Posterior vena cava (tissue), 2 donors: ENCODE measurements at regions not wholly inside any gene's neighbourhood (a gene's known extent, or its start where the extent isn't known, plus 50 kb on each side); places are given as distances from the start of the nearest gene placed in this dataset.
A peak's percentile ranks its signal among the peaks of the same experiment; 100 is the strongest.

ENCODE experiments used
- DNase-seq: peaks from one replicate; pipeline ENCODE4 v3.0.0-alpha.2; 2020; ENCODE audit warnings: low spot score
- intact Hi-C, 2 donors: fragments of 100-400 bp; cut with DNase I; formaldehyde crosslinking; loops; one replicate each; pipeline versions ENCODE4 v1.14.1 to v1.14.2; 2022 to 2023
- donor health status: DM: yes; HTN: yes; CAD: no.
- donor health status: DM: yes; HTN: yes; CAD: no.

DNA sequence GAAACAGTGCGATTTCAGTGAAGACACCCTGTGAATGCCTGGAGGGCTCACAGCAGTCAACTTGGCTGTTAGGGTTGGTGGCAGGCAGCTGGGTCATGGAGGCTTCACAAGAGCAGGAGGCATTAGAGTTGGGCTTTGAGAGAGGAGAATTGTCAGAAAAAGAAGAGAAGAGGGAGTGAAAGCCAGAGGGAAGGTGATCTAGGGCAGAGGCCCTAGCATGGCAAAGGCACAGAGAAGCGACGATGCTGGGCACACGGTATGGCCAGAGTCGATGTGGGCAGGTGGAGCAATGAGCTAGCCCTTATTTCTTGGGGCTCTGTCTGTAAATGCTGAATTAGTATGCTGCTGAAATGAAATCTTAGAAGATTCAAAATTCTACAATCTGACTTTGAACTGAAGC lies 52.6 kb upstream of the OLFM4 start:
- no peak for DNase-seq
- intact Hi-C loops: no loop called here

DNA sequence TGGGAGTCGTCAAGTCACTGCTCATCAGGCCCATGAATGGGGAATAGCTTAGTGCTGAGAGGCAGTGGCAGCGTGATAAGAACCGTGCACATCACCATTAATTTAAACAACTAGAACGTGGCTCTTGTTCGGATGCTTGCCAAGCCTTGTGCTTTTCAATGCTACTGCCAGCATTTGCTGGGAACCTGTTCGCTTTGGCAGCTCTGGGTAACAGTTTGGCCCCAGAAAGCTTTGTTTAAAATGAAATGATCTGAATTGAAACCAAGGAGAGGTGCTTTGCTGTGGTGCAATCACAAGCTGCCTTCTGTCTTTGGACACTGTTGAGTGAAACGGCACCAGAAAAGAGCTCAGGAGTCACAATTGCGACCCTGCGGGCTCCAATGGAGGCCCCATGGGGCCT lies 53.5 kb upstream of the OLFM4 start:
- no peak for DNase-seq
- intact Hi-C loops: no loop called here

DNA sequence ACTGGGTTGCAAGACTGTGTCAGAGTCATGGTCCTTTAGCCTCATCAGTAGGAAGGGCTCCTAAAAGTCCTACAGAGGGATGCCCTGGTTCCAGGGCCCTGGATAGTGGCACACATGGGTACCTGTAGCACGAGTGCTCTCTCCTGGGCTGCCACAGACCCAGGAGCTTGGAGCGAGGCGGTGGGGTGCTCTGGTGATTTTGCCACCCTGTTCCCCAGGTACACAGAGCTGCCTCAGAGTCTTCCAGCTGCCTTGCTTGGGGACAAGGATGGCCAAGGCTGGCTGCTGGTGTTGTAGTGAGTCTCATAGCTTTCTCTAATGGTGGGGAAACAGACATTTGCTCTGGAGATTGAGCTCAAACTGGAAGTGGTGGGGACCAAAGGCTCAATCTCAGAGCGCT lies 53.9 kb upstream of the OLFM4 start:
- DNase-seq: no peak
- intact Hi-C loops: no loop called here

DNA sequence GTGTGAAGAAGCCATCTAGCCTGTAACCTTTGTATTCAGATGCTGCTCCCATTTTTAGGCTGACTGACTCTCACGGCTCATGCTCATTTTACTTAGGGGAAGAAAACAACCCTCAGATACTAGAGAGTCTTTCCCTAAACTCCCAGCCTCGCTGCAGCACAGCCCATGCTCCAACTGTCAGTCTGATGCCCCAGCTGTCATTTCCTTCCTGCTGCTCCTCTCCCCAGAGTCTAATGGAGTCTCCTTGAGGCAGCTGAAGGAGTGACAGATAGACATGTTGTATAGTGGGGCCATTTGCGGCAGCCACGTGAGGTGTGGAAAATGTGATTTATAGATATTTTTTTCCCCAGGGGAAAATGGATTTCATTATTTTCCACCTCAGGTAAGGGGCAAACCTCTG lies 59.2 kb upstream of the OLFM4 start:
- no peak for DNase-seq
- intact Hi-C loops: loop anchor here in 1 of 2 donors (10.0 kb wide), 1 partner anchor 115 kb away; no protein-coding TSS in a partner anchor

DNA sequence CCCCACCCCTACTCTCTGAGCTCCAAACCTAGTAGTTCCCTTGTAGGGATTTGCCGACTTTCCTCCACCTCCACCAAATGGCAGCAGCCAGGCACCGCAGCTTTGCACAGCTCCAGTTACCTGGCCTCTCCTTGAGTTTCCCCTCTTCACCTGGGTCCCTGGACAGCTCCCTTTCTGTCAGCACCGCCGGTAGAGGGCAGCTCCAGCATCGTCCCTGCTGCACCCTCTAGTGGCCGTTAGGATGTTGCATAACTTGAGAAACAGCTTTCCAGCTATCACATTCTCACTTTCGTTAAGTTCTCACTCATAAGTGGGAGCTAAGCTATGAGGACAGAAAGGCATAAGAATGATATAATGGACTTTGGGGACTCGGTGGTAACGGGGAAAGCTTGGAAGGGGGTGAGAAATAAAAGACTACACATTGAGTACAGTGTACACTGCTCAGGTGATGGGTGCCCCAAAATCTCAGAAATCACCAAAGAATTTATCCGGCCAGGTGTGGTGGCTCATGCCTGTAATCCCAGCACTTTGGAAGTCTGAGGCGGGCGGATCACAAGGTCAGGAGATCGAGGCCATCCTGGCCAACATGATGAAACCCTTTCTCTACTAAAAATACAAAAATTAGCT lies 60.4 kb upstream of the OLFM4 start:
- intact Hi-C loops: loop anchor here in 1 of 2 donors (10.0 kb wide), 1 partner anchor 113 kb away; no protein-coding TSS in a partner anchor
- peak; percentile 87 for DNase-seq

DNA sequence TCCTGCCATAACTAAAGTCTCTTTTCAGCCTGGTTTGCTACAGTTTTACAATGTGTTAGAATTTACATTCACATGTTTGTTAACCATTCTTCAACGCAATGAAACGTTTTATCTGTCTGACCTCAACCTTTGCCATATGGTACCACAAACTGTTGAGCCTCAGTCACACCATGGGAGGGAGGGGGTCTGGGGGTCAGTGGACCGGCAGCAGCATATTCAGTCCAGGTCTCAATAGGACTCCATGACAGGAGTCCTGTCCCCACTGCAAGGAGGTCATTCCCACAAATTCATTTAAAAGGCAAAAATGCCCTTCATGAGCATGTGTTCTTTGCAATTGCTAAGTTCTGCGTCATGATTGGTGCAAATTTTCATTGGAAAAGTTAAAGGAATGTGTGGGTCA lies 66.6 kb upstream of the OLFM4 start:
- intact Hi-C loops: loop anchor here in 1 of 2 donors (10.0 kb wide), 1 partner anchor 107 kb away; no protein-coding TSS in a partner anchor
- DNase-seq: no peak

DNA sequence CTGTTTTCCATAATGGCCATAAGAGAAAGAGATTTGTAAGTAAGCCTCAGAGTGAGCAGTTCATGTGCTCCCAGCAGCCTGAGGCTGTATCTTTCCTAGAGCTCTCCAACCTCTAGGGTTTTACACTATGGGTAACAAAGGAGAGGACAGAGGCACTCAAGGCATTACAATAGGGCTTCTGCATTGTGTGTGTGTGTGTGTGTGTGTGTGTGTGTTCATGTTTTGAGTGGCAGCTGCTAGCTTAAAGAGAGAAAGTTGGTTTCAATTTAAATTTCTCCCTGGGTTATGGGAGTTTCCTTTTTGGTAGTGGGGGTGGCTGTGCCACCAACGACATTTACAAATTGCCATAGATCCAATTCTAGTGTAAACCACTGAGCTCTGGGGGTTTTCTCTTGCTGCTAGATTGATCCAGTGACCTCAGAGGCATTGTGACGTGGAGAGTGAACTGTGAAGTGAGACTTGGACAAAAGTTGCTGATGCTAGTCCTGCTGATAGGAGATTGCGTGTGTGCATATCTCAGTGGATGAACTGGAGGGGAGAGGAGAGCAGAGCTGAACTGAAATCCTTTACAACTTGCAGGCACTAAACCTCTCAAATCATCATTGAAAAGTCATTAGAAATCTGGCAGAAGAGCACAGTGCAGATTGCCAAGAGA lies 67.2 kb upstream of the OLFM4 start:
- no peak for DNase-seq
- intact Hi-C loops: loop anchor here in 1 of 2 donors (10.0 kb wide), 1 partner anchor 107 kb away; no protein-coding TSS in a partner anchor

DNA sequence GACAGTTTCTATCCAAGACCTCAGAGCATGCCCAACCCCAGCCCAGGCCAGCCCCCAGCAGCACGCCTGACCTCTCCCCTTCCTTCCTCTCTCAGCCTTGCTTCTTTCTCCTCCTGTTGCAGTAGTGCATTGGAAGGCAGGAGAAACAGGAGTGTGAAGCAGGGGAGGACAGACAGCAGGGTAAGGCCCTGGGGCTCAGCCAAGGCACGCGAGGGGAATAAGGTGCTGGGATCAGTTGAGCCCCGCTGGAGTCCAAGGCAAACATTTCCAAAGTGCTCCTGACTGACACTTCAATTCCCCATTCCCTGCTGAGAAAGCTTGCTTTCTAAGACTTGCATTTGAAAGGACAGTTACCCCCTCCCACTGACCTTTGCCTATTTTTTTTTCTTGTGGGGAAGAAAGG lies 73.1 kb upstream of the OLFM4 start:
- DNase-seq: no peak
- intact Hi-C loops: no loop called here

DNA sequence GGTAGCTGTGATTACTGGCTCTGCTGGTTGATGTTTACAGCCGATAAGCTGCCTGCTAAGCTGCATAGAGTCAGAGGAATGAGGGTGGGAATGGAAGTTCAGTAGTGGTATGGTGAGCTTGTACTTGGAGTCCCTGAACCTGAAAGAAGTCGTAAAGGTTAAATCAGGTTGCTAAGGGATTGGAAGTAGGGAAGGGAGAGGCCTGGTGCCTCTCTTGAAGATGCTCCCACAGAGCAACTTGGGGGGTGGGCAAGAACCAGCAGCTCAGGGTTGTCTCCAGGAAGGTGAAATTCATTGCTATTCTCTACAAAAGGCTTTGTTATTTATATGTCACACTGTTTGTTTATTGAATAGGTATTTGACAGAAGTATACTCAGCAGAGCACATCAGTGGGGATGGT lies 73.8 kb upstream of the OLFM4 start:
- no peak for DNase-seq
- intact Hi-C loops: no loop called here

DNA sequence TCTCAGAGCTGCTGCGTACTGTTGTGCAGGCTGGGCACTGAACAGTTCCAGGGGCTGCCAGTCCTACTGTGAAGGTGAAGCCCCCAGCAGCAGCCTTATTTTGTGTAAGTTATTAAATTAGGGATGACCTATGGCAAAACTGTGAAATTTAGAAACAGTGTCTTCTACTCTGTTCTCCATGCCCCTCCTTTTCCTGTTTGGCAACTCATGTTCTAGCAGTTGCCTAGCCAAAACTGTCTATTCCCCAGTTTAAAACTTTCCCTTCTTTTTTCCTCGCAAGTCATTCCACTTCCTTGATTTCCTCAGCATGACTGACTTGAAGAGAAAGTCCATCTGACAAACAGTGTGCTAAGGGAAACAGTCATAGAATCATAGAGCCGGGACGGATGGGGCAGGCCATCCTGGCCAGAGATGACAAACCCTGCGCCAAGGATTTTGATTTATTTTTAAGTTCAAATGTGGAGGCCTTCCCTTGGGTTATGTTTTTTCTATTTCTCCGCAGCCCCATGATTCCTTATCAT lies 78.1 kb upstream of the OLFM4 start:
- DNase-seq: no peak
- intact Hi-C loops: no loop called here

DNA sequence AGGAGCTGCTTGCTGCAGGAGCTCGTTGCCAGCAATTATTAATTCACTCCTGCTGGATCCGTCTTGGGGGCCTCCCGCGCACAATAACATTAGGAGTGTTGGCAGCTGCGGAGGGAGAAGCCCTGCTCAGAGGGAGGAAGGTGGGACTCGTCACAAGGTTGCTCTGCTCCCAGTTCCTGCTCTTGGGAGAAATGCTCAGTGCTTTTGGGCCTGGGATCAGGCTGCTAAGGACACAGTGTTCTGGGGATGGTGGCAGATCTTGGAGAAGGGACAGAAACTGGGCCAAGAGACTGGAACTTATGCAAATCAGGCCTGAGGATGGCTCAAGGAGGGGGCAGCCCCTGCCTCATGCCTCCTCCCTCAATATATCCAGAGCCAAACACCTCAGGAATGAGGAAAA lies 78.9 kb upstream of the OLFM4 start:
- no peak for DNase-seq
- intact Hi-C loops: no loop called here

DNA sequence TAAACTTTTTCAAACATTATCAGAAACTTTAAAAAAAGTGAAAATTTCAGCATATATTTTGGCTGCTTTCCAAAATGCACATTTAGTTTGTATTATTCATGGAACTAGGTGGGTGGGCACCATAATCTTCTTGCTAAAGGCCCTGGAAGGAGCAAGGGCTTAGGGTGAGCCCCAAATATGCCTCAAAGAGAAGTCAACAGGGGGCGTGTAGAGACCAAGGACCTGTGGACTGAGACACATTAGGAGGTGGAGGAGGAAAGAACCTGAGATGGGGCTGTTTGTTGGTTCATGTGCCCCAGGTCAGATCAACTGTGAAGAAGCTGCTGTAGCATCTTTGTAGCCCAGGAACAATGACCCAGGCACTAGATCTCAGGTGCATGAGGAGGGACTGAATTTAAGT lies 79.6 kb upstream of the OLFM4 start:
- intact Hi-C loops: no loop called here
- DNase-seq: no peak

DNA sequence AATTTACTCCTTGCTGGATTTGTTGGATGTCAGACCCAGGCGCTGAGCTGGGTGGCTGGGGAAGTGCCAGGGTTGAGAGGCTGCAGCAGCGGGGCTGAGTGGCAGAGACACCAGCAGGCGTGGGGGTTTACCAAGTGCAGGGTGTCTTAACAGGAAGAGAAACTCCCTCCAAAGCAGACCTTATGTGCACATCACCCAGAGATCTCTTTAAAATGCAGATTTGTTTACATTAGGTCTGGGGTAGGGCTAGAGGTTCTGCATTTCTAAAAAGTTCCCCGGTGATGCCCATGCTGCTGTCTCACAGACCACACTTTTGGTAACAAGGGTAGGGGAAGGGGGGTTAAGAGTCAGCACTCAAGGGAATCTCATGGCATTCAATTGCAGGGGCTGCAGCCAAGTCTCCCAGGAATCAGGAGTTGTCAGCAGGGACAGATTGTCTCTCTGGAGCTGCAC lies 80.7 kb upstream of the OLFM4 start:
- intact Hi-C loops: no loop called here
- DNase-seq: no peak

DNA sequence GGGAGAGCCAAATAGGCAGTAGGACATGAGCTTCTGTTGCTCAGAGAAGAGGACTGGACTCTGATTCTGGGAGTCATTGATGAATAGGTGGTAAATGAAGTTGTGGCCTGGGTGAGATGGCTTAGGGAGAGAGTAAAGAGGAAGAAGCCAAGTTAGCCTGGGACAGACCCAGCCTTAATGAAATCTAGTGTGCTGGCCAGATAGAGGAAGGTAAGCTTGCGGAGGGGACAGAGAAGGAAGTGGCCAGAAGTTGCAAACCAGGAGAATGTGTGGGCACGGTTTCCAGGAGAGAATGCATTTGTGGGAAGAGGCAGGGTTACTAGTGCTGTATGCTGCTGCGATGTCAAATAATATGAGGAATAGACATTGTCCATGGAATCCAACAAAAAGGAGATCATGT lies 83.3 kb upstream of the OLFM4 start:
- intact Hi-C loops: no loop called here

DNA sequence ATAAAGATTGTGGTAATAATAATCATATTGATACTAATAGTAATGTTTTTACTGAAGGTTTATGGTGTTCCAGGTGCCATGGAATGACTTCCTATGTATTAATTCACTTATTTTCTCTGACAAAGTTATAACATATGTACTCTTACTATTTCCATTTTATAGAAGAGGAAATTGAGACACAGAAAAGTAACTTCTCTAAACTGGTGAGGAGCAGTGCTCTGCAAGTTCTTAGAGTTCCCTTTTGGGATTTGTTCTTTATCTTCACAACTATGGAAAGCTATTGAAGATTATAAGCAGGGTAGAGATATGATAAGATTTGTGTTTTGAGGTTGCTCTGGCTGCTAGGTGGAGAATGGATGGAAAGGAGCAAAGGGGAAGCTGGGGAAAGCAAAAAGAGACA lies 83.9 kb upstream of the OLFM4 start:
- intact Hi-C loops: no loop called here
- no peak for DNase-seq

More for the DNA sequence above, 83.3 kb upstream of the OLFM4 start:
- DNase-seq: no peak

DNA sequence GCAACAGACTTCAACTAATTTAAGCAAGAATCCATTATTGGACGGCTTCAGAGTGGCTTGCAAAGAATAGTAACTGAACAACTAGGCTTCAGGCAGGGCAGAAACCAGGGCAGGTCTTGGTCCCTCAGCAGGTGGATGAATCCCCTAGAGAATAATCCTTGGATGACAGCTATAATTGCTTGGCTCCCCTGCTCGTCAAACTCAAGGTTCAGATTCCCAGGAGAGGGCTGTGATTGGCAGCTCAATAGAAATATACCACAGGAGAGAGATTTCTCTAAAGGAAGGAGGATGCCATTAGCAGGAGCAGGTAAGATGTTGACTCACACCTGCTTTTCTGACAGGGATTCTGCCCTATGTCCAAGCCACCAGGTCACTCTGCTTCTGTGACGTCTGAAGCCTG lies 89.6 kb upstream of the PCDH8 start:
- intact Hi-C loops: no loop called here
- DNase-seq: no peak

DNA sequence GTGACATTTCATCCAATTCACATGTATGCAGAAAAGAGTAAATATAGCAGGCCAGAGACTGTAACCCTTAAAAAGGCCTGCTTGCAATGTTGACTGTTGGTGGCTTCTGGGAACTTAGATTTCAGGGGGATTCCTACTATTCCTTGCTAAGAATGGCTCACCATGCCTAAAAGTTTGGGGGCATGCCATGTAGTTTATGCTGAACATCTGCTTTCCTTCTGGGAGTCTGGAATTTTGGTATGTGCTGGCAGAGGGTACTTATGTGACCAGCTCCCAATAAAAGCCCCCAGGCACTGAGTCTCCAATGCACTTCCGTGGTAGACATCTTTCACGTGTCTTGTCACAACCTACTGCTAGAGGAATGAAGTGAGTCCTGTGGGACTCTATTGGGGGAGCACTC lies 88.4 kb upstream of the PCDH8 start:
- no peak for DNase-seq
- intact Hi-C loops: no loop called here

DNA sequence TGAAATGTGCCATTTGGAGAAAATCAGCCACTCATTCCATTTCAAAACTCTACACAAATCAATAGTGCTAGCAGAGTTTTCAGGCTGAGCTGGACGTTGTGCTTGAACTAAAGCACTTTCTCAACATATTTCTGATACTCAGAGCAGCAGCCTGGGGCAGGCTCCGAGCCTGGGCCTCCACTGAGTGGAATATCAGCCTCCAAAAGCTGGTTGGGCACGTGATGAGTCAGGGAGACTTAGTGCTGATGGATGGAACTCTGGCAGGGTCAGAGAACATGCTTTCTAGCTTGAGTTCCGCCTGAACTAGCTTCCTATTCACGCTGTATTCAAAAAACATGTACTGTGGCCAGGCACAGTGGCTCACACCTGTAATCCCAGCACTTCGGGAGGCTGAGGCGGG lies 85.8 kb upstream of the PCDH8 start:
- no peak for DNase-seq
- intact Hi-C loops: loop anchor here in 1 of 2 donors (5.0 kb wide), 1 partner anchor 1097 kb away; no protein-coding TSS in a partner anchor

DNA sequence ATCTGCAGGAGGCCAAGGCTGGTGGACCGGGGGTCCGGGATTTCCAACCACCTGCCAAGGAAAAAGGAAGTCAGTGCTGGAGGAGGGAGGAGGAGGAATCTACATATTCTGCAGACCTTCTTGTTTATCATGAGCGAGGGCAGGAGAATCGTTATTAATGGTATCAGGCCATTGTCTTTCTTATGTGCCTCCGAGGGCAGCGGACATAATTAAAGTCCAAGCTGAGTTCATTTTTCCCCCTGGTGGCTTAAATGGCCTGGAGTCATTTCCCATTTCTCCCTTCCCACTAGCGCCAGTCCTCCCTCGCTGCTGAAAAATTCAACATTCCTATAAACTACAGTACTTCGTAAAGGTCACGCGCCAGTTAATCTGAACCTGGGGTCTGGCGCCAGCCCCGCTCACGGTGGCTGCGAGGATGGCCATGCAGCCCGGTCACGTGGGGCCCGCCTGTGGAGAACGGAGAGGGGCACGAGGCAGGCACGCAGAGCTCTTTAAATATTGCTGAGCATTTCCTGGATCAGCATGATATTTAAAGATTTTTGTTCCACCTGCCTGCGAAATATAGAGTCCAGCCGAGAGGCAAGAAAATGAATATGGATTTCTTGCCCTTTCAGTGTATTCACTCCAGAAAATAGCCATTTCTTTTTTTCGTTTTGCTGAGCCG lies 85.2 kb upstream of the PCDH8 start:
- intact Hi-C loops: loop anchor here in 1 of 2 donors (5.0 kb wide), 1 partner anchor 1096 kb away; no protein-coding TSS in a partner anchor

DNA sequence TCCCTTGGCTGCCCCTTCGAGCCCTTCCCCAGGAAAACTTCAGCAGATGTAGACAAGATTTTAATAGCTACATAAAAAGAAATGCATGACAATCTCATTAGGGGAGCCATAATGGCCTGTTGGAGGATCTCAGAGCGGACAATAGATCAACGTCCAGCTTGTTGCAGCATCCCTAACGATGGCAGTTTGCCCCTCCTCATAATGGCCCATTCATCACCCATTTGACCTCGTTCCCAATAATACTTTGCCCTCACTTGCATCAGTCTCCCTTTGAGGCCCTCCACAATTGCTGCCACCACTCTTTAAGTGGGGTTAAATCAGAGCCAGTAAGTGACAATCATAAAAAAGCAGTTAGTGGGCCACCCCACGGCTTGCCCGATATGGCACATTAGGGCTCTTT lies 84.7 kb upstream of the PCDH8 start:
- intact Hi-C loops: loop anchor here in 1 of 2 donors (5.0 kb wide), 1 partner anchor 1096 kb away; no protein-coding TSS in a partner anchor
- DNase-seq: no peak

More for the DNA sequence above, 85.2 kb upstream of the PCDH8 start:
- no peak for DNase-seq
